8988T (cell line): ENCODE measurements at regions not wholly inside any gene's neighbourhood (a gene's known extent, or its start where the extent isn't known, plus 50 kb on each side); places are given as distances from the start of the nearest gene placed in this dataset.

Experiments
- DNase-seq: peaks from one replicate; pipeline ENCODE4 v3.0.0; 2011

DNA sequence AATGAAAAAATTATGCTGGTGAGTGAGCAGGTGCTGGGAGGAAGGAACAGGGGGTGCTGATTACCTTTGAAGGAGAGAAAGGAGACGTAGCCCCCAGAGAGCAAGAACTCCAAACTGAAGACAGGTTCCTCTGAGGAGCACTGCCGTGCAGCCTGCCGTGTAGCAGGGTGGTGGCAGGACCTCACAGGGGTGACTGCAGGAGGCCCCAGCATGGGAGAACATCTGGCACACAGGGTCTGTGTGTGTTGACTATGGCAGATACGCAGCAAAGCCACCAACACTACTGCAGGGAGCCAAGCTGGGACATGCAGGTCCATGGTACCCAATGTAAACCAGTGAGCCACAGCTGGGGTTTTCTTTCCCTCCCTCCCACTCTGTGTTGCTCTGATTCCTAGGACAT is 192.1 kb upstream of the PDE1C start:
- DNase-seq = no peak

DNA sequence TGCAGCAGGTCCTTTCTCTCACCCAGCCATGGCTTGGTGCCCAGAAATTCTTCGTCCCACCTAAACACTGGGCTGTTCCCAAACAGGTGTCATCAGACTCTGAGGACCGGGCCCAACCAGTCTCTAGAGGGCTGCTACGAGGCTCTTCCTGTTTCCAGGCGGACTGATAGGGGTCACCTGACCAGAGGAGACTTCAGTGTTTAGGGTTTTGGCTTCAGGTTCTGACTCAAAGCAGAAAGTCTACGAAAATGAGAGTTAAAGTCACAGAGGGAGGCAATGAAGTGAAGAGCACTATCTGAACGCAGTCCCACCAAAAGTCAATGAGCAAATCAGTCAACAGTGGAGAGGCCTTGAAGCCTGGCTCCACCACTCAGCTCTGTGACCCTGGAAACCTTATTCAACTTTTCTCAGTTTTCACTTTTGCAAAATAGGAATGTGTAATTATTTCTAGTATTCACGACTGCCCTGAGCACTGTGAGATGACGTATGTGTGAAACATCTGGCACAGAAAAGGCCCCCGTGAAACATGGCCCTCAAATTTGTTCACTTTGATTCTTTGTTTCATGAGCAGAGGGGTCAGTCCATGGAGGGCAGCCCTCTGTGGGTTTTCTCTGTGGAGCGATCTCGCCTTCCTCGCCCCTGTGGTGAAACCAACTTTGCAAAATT is 189.9 kb upstream of the PDE1C start:
- no peak for DNase-seq

DNA sequence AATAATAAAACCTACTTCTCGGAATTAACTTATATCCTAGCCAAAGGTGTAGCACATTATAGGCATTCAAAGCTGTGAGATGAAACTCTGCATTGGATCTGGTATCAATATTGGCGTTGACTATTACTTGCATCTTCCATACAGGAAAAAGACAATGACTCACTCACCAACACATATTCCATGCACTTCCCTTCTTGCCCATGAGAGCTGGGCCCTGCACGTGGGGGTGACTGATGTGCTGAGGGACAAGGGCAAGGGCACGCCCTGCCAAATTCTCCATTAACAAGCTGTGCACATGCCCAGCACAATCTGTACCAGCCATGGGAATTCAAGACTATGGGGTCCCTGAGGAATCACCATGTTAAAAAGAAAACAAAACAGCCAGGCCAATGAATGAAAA is 188.1 kb upstream of the PDE1C start:
- no peak for DNase-seq

DNA sequence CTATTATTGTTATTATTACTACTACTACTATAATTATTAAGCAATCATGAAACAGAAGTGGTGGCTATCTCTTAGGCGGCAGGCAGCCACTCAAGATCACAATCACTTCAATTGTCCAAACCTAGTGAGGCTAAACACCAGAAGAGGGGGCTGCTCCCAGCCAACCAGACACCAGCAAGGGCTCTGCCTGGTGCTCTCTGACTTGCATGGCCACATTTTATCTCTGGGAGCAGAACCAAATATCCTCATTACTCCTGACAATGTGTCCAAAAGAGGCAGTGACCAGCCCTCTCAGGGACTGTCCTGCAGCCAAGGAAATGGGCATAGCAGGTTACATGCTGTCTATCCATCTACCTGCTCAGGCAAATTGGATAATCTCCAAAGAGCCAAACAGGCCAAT is 187.4 kb upstream of the PDE1C start:
- DNase-seq = no peak

DNA sequence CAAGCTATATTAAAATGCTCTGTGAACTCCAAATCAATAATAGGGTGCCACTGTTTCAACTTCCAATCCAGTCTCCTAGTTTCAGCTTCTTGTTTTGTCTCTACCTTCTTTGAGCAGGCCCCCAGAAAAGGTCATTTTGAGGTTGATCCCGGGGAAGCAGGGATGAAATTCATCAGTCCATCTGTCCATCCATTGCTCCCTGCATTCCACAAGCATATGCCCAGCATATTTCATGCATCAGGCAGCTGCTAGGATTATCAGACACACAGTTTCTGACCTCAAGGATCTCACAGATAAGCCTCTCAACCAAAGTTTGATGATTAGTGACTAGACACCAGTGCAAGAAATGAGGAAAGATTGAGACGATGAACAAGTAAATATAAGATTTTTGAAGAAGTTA is 186.6 kb upstream of the PDE1C start:
- DNase-seq = no peak

DNA sequence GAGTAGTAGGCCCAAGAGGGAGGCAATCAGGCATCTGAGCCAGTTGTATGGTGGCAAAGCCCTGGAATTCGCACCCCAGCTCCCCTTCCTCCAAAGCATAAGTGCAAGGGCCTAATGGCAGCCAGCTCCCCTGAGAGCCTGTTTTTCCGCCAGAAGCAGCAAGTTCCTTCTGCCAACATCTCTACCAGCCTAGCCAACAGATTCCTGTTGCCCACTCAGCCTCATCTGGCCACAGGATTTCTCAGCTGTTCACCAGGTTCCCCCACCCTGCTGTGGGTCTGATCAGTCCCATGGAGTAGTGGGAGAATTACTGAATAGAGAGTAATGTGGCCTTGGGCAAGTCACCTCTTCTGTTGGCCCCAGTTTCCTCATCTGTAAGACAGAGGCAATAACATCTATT is 186.2 kb upstream of the PDE1C start:
- no peak for DNase-seq

DNA sequence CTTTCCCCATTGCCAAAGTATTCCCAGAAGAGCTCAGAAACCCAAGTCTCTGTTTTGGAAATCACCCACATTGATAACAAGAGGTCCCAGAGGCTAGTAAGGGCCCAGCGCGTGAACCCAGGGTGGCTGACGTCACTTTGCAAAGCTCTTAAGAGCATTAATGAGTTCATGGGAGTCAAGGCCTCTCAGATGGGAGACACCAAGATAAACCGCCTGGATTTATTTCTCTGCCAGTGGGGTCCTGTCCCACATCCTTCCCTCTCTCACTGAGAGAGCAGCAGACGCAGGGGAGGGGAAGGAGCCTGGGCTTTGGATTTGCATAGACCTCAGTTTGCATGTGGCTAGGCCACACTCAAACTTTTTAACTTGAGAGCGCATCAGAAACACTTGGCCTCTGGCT is 184.8 kb upstream of the PDE1C start:
- DNase-seq = no peak

DNA sequence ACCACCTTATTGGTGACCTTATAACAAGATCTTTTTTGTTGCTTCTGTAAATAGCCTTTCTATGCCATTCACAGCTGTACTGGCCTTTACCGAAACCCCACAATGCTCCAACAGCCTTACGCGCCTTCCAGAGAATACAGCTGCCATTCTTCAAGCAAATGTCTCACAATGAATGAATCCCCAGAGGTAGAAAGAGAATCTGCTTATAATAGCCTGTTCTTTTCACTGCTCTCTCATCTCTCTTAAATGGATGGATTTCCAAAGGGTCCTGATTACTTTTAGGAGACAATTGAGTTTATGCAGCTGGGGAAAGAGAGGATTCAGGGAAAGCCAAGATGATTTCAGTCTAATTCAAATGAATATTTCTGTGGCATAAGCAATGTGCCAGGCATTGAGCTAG is 183.1 kb upstream of the PDE1C start:
- no peak for DNase-seq

DNA sequence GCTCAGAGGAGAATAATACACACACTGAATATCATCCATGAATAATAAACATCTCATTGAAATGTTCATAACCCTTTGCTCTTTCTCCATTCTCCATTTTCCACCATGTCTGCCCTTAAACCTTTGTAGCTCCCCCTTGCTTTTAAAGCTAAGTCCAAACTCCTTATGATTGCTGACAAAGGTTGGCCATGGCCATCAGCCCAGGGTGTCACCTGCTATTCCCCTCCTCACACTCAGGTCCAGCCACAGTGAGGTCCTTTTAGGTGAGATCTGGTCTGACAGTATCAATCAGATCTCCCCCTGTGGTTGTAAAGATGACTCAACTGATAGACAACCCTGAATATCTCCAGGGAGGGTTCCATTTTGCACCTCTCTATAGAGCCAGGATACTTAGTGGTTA is 181.5 kb upstream of the PDE1C start:
- DNase-seq = no peak

DNA sequence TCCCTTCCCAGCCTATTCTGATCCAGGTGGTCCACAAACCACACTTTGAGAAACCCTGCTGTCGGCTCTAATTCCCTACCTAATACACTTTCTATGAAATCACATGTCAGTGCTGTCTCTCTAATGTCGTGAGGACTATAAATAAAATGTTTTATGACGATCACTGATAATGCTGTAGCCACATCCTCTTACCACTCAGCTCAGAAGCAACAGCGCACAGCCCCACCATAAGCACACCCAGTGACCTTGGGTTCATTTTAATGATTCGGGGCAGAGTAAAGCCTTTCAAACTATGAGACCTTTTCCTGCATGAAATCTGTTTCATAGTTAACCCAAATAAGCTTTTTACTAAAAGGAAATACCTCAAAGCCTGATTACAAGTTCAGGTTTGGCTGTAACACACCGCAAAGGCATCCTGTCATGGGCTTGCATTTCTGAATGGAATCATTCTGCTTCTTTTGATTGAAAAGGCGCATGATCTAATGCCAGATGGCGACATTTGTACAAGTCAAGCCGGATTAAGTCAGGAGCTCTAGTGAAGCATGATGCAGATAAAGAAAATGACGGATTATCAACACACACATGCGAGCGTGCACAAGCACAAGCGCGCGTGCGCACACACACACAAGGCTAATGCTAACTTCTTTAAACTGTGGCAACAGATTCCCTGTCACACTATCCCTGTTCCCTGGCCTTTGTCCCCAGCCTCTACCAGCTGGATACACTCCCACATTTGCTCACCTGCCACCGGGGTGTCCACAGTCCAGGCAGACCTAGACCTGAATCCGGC is 180.5 kb upstream of the PDE1C start:
- DNase-seq = no peak

DNA sequence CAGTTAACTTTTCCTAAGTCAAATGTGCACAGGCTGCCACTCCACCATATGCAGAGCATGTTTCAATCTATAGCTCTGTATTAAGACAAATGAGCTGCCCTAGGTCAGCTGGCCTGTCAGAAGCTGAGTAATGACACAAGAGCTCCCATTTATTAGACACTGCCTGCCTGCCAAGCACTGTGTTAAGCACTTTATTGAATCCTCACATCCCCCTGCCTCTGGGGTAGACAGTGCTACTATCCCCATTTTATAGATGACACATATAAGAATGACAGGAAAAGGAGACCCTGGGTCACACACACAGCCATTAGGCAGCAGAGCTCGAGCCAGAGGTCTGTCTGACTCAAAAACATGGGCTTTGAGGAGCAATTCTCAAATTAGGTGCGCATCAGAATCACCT is 179.8 kb upstream of the PDE1C start:
- no peak for DNase-seq

DNA sequence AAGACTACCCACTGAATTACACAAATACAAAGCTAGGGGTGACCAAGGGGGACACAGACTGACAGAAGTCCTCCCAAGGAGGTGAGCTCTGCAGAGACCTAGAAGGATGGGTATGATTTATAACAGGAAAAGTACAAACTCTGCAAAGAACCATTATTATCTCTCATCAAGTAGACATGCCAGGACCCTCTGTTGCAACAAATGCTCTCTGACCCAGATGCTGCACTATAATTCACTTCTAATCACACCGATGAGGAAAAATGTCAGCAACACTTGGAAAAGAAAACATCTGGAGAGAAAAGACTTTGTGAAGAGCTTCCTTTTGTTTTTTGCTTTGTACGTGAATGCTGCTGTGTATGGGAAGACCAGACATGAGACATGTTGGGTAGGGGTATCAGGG is 178.3 kb upstream of the PDE1C start:
- no peak for DNase-seq

DNA sequence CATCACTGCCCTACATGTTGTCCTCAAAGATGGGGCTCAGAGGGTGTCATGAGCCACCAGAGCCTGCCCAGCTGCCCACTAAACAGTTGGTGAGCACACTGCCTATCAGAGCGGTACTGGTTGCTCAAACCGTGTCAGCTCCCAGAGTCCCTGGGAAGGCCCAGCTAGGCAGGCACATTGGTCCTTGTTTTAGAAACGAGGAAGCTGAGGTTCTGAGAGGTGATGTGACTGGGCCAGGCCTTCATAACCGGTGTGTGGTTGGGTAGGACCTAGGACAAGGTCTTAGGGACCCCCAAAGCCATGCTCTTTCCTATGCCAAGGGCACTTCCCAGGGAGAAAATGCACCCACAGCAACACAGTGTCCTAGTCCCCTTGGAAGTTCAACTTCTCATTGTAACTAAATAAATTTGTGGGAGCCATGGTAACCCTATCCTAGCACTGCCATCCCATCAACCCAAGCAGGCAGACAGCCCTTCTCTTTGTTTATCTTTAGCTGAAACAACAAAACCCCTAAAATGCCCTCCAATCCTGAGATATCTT is 174.7 kb upstream of the PDE1C start:
- DNase-seq = no peak

DNA sequence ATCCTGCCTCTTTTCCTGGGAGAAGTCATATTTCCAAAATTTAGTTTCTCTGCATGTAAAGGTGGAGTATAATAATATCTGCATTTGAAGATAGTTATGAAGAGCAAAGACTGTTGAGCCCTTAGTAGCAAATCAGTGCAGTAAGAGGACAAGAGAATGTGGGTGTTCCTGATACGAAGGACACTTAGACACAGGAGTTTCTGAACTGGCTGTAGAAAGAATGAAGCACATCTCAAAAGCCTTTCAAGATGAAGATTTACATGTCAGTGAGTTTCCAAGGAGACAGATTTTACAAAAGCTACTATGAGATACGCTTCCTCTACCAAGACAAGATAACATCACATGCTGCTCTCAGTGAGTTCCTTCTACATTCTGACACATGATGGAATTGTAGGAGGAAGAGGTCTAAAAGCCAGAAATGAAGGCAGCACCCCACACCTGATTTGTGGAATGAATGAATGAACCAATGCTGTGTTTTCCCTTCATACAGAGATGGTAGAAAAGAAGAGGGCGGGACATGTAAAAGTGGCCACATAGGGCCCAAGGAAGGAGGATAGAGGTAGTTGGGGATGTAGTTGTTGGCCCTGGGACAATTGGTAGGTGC is 173.6 kb upstream of the PDE1C start:
- DNase-seq = no peak

DNA sequence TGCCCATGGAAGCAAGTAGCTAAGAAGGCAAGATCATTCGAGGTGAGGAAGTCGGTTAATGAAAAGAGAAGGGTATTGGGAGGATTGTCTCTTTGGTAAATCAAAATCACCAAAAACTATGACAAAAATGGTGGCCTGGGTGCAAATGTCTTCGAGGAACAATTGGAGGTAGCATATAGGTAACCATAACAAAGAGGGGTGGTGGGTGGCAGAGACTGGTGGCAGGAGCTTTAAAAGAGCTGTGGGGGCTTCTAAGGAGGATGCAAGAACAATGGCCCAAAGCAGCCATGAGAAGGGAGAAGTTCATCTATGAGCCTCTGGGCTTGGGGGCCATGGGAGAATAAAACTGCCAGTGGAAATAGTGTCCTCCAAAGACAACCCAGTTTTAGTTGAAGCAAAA is 172.2 kb upstream of the PDE1C start:
- DNase-seq = no peak

DNA sequence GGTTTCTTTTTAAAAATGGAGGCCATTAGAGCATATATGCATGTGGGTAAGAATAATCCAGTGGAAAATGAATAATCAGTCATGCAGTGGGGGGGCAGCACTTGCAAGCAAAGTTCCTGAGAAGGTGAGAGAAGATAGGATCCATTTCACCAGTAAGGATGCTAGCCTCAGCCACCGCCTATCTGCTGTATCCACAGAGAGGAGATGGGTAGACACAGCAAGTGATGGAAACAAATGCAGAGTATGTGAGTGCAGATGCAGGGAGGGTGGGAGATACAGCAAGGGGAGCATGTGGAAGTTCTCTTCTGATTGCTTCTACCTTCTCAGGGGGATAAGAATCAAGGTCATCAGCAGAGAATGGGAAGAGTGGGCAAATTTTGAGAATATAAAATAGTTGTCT is 171.4 kb upstream of the PDE1C start:
- no peak for DNase-seq

DNA sequence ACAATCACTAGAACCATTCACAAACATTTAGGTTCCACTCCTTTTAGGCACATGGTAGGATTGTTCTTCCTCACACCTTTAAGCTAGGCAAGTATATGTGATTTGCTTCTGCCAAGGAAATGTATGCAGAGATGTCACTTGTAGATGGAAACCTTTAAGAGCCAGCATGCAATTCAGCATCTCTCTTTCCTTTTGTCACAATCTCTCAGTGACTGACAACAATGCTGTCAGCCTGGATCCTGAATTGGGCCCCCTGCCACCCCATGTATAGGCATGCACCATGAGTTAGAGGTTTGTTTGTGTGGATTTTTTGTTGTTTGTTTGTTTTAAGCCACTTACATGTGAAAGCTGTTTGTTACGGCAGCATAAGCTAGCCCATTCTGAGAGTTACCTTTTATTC is 169.6 kb upstream of the PDE1C start:
- no peak for DNase-seq

DNA sequence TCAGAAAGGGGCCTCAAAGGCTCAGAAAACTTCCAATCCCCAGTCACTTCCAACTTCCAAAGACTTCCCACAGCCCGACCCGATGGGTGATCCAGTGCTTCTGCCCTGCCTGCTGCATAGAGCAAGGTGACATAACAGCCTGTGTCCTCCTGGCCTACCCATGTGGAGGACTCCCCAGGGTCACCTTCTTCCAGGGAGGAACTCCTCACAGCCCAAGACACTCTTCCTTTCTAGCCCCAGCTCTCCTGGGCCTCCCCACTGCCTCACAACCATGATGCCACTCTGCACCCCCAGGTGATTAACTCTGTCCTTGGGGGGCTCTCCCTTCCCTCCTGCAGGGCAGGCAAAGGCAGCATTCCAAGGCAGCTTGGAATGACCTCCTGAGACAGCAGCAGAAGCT is 158.4 kb upstream of the PDE1C start:
- no peak for DNase-seq

DNA sequence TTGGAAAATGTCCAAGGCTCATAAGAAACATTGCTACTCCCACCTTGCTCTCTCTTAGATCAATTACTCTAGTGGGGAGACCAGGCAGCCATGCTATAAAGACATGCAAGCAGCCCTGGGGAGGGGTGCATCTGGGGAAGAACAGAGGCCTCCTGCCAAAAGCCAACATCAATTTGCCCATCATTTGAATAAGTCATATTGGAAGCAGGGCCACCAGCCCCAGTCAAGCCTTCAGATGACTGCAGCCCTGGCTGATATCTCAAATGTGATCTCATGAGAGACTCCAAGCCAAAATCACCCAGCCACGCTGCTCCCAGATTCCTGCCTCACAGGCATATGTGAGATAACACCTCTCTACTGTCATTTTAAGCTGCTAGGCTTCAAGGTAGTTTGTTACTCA is 157.5 kb upstream of the PDE1C start:
- no peak for DNase-seq

DNA sequence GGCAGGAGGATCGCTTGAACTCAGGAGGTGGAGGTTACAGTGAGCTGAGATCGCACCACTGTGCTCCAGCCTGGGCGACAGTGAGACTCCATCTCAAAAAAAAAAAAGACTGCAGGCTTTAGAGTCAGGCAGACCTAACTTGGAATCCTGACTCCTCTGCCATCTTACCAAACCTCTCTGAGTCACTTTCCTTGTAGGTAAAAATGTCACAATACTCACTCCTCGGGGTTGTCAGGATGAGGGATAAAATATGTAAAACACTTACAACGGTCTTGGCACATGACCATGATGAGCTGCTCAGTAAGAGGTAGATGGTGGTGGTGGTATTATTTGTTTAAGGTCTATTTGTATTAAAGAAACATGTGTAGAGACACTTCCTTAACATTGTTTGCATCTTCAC is 154.1 kb upstream of the PDE1C start:
- no peak for DNase-seq

DNA sequence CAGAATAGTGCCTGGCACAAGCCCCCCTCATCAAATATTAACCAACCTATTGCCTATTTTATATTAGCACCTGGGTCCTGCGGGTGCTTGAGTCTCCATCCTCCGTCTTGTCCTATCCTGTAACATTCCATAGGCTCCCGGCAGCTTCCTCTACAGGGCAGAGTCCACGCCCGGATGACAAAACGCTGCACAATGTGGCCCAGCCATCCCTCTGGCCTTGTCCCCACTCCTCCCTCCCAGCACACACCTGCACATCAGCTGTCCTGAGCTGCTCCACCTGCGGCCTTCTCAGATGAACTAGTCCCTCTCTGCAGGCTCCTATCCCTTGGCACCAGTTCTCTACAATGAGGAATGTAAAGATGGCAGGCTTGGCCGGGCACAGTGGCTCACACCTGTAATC is 153.5 kb upstream of the PDE1C start:
- DNase-seq = no peak

DNA sequence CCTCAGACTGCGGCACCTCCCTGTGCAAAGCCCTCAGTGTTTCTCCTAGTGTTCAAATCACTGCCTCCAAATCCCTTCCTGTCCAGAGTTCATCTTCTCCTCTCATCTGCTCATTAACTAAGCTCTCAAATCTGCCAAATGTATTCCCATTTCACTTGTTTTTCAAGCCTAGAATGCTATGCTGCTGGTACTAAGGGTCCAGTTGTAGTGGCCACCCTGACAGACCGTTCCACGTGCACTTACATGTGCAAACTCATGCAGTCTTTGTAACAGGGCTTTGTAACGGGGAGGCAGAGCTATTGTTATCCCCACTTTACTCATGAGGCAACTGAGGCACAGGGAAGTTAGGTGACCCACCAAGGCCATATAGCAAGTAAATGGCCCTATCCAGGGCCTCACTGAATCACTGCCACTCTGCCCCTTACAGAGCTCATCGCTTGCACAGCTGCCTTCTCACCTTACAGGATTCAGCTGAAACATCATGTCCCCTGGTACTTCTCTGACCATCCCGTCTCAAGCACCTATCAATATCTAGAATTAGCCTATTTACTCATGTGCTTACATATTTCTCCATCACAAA is 153.0 kb upstream of the PDE1C start:
- no peak for DNase-seq

DNA sequence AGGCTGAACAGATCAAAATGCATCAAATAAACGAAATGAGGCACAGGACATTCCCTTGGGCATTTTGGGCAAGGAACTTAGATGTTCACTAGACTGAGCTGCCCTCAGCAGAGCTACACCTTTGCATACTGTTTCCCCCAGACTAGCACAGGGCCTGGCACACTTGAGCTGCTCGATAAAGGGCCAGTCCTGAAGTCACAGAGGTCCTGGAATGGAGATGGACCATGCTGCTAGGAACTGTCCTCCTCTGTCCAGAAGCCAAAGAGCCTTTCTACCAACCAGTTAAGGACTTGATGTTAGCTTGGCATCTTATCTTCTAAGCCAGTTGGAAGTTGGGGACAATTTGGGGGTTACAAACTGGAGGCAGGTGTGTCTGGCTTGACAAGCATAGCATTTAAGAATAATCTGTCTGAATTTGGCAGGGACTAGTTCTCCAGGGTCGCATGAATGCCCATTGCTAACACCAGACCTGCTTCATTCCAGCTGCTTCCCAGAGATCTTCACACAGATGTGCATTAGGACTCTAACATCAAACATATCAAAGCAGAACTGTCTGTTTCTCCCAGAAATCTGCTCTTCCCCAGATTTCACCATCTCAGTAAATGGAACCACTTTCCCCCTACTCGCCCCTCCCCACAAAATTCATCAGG is 152.2 kb upstream of the PDE1C start:
- no peak for DNase-seq
